Astrocyte (in vitro differentiated cells and primary cell): ENCODE measurements at regions not wholly inside any gene's neighbourhood (a gene's known extent, or its start where the extent isn't known, plus 50 kb on each side); places are given as distances from the start of the nearest gene placed in this dataset.
A peak's percentile ranks its signal among the peaks of the same experiment; 100 is the strongest.

Source experiments
- DNase-seq: peaks from one replicate; pipeline ENCODE4 v3.0.0-alpha.2; 2010; ENCODE audit warnings: low read depth
- FAIRE-seq: peaks from 2 replicates; lab custom pipeline; 2011; peaks lifted over from hg19 to GRCh38; lab: Jason Lieb, UNC
- H2AFZ ChIP-seq: 2 replicates; pipeline ENCODE4 v1.6.0; 2012; ENCODE audit warnings: low read depth, low read length, inconsistent platforms
- H3K27ac ChIP-seq: 2 replicates; pipeline ENCODE4 v1.5.1; 2011; ENCODE audit warnings: low read depth, low read length, inconsistent platforms
- H3K27me3 ChIP-seq: 2 replicates; pipeline ENCODE4 v1.6.0; 2011; ENCODE audit warnings: low read length, inconsistent platforms; ENCODE audit not compliant: insufficient read depth
- H3K36me3 ChIP-seq: 2 replicates; pipeline ENCODE4 v1.5.1; 2011; ENCODE audit warnings: low read length, inconsistent platforms; ENCODE audit not compliant: insufficient read depth
- H3K4me1 ChIP-seq: 2 replicates; pipeline ENCODE4 v1.5.1; 2011; ENCODE audit warnings: low read length, inconsistent platforms; ENCODE audit not compliant: insufficient read depth
- H3K4me2 ChIP-seq: 2 replicates; pipeline ENCODE4 v1.6.0; 2012; ENCODE audit warnings: low read length, inconsistent platforms
- H3K4me3 ChIP-seq: 2 replicates; pipeline ENCODE4 v1.5.1; 2011; ENCODE audit warnings: low read depth, mild to moderate bottlenecking, low read length, inconsistent platforms; ENCODE audit not compliant: insufficient read depth
- H3K79me2 ChIP-seq: 2 replicates; pipeline ENCODE4 v1.6.0; 2012; ENCODE audit warnings: mild to moderate bottlenecking, low read length, inconsistent platforms; ENCODE audit not compliant: insufficient read depth
- H3K9ac ChIP-seq: 2 replicates; pipeline ENCODE4 v1.6.0; 2012; ENCODE audit warnings: mild to moderate bottlenecking, low read length, inconsistent platforms
- H3K9me3 ChIP-seq: 2 replicates; pipeline ENCODE4 v1.5.1; 2012; ENCODE audit warnings: low read depth, mild to moderate bottlenecking, low read length, inconsistent platforms; ENCODE audit not compliant: insufficient read depth
- H4K20me1 ChIP-seq: 2 replicates; pipeline ENCODE4 v1.6.0; 2012; ENCODE audit warnings: low read length, inconsistent platforms; ENCODE audit not compliant: insufficient read depth
- H3K27ac Mint-ChIP-seq: one replicate; pipeline ENCODE4 v1.8.0; 2021; ENCODE audit warnings: mild to moderate bottlenecking, mixed read lengths; ENCODE audit not compliant: unreplicated experiment
- H3K27me3 Mint-ChIP-seq: one replicate; pipeline ENCODE4 v1.8.0; 2021; ENCODE audit warnings: low read depth, mixed read lengths; ENCODE audit not compliant: unreplicated experiment
- H3K36me3 Mint-ChIP-seq: one replicate; pipeline ENCODE4 v1.8.0; 2021; ENCODE audit warnings: low read depth, mixed read lengths; ENCODE audit not compliant: unreplicated experiment
- H3K4me1 Mint-ChIP-seq: one replicate; pipeline ENCODE4 v1.8.0; 2021; ENCODE audit warnings: low read depth, mixed read lengths; ENCODE audit not compliant: unreplicated experiment
- H3K4me3 Mint-ChIP-seq: one replicate; pipeline ENCODE4 v1.8.0; 2021; ENCODE audit warnings: mild to moderate bottlenecking, moderate library complexity, mixed read lengths; ENCODE audit not compliant: unreplicated experiment
- H3K9me3 Mint-ChIP-seq: one replicate; pipeline ENCODE4 v1.8.0; 2021; ENCODE audit warnings: mild to moderate bottlenecking, mixed read lengths; ENCODE audit not compliant: unreplicated experiment
- EZH2 ChIP-seq: IDR thresholded peaks from 2 replicates; pipeline ENCODE4 v1.6.1; 2012; ENCODE audit warnings: mild to moderate bottlenecking, low read length, inconsistent platforms; ENCODE audit not compliant: insufficient read depth
- TF ChIP-seq, protein P1 (sequence below): IDR thresholded peaks from 2 replicates; pipeline ENCODE4 v1.5.1; 2011; ENCODE audit warnings: low read depth, mild to moderate bottlenecking, inconsistent platforms, low read length, moderate library complexity; ENCODE audit not compliant: insufficient read depth

DNA sequence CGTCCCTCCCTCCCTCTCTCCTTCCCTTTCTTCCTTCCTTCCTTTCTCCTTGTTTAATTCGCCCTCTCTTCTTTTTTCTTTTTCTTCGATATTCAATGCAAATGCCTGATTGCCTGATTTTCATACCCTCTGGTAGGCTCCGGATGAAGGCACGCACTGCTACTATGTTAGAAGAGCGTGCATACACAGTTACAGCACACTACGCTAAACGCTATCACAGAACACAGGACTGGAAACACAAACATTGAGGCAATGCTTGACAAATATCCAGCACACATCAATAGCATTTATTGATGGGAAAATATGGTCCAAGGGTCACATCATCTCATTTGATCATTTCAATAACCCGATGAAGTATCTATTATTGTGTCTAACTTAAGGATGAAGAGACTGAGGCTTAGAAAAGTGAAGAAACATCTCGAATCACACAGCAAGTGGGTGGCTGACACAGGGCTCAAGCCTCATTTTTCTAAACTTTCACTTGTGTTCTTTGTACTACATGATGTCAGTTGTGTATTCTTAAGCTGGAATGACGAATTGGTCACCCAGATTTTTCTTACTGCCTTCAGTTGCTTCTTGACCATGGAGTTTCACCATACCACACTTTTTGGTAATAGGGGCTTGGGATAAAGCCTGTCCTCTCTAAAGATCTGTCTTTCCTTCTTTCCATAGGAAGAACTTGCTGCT is 101.8 kb downstream of the TRIB2 start:
- no peaks in the 10 kb centered on the region for H3K27me3 ChIP-seq
- H3K9ac ChIP-seq, result peak overlapping the region; percentile 61
- TF ChIP-seq, protein P1, sequence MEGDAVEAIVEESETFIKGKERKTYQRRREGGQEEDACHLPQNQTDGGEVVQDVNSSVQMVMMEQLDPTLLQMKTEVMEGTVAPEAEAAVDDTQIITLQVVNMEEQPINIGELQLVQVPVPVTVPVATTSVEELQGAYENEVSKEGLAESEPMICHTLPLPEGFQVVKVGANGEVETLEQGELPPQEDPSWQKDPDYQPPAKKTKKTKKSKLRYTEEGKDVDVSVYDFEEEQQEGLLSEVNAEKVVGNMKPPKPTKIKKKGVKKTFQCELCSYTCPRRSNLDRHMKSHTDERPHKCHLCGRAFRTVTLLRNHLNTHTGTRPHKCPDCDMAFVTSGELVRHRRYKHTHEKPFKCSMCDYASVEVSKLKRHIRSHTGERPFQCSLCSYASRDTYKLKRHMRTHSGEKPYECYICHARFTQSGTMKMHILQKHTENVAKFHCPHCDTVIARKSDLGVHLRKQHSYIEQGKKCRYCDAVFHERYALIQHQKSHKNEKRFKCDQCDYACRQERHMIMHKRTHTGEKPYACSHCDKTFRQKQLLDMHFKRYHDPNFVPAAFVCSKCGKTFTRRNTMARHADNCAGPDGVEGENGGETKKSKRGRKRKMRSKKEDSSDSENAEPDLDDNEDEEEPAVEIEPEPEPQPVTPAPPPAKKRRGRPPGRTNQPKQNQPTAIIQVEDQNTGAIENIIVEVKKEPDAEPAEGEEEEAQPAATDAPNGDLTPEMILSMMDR, result no peak
- no peak for TF ChIP-seq EZH2
- Mint-ChIP-seq H3K9me3 (peaks cover 5% of the 10 kb centered on the region), H3K27ac (peak overlapping the region; percentile 96), H3K4me3 (no peak overlapping the region), H3K36me3 (no peaks in the 10 kb centered on the region), H3K4me1 (peaks cover 21% of the 10 kb centered on the region), H3K27me3 (no peaks in the 10 kb centered on the region)
- no peaks in the 10 kb centered on the region for H4K20me1 ChIP-seq
- H3K36me3 ChIP-seq, result no peaks in the 10 kb centered on the region
- H3K4me1 ChIP-seq, result peaks cover 23% of the 10 kb centered on the region
- H3K4me3 ChIP-seq, result no peak overlapping the region
- FAIRE-seq (no peak), DNase-seq (no peak)
- H2AFZ ChIP-seq, result peak overlapping the region; percentile 4
- H3K4me2 ChIP-seq, result peak overlapping the region; percentile 68
- peak overlapping the region; percentile 90 for H3K27ac ChIP-seq
- H3K9me3 ChIP-seq, result no peaks in the 10 kb centered on the region
- H3K79me2 ChIP-seq, result no peaks in the 10 kb centered on the region

DNA sequence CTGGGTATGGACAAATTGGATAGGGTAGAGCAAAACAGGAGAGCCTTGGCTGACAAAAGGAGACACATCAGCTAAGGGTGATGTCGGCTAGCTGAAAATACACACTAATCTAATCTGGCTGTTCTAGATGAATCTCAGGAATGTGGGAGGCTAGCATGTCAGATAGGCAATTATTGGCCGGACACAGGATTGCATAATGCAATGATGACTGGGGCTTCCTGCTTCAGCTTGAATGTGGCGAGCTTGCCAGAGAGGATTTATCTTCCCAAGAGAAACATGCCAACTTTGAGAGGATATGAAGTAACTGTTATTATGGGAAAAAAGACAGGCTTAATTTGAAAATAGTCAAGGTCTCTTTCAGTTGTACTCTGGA is 102.4 kb downstream of the TRIB2 start:
- H3K9ac ChIP-seq, result peak overlapping the region; percentile 63
- H4K20me1 ChIP-seq, result no peaks in the 10 kb centered on the region
- Mint-ChIP-seq H3K27ac (peak overlapping the region; percentile 96), H3K4me1 (peaks cover 24% of the 10 kb centered on the region), H3K9me3 (peaks cover 5% of the 10 kb centered on the region), H3K36me3 (no peaks in the 10 kb centered on the region), H3K27me3 (no peaks in the 10 kb centered on the region), H3K4me3 (no peak overlapping the region)
- H3K4me2 ChIP-seq, result peak overlapping the region; percentile 68
- H3K27ac ChIP-seq, result peak overlapping the region; percentile 90
- DNase-seq (peak; percentile 100), FAIRE-seq (peak; percentile 100)
- H3K9me3 ChIP-seq, result no peaks in the 10 kb centered on the region
- H3K4me3 ChIP-seq, result no peak overlapping the region
- H3K36me3 ChIP-seq, result no peaks in the 10 kb centered on the region
- H2AFZ ChIP-seq, result peak overlapping the region; percentile 4
- H3K27me3 ChIP-seq, result no peaks in the 10 kb centered on the region
- no peaks in the 10 kb centered on the region for H3K79me2 ChIP-seq
- H3K4me1 ChIP-seq, result peaks cover 24% of the 10 kb centered on the region
- TF ChIP-seq, protein P1, result no peak
- no peak for TF ChIP-seq EZH2

DNA sequence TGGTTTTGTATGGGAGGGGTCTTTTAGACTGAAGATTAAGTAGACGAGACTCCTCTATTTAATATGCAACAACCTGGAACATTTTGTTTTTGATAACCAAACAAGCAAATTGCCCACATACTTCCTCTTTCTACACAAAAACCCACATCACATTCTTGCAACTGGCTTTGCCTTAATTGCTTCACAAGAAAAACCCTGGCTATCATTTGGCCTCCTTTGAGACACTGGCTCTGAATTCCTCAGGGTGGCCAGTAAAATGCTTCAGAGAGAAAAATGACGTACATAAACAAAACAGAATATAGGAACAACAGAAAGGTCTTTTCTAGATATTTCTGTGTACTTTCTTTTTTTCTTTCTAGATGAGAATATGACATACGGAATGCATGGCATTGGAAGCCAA is 103.0 kb downstream of the TRIB2 start:
- H3K27ac ChIP-seq, result peak overlapping the region; percentile 90

More for the DNA sequence above, 103.0 kb downstream of the TRIB2 start:
- H3K4me1 Mint-ChIP-seq, result peaks cover 29% of the 10 kb centered on the region
- FAIRE-seq, result no peak
- TF ChIP-seq, protein P1, result no peak
- no peak for TF ChIP-seq EZH2
- Histone ChIP-seq H2AFZ (no peak overlapping the region), H4K20me1 (no peaks in the 10 kb centered on the region), H3K27me3 (no peaks in the 10 kb centered on the region), H3K79me2 (no peaks in the 10 kb centered on the region), H3K9me3 (no peaks in the 10 kb centered on the region), H3K9ac (peak overlapping the region; percentile 63), H3K4me3 (no peak overlapping the region), H3K4me1 (peaks cover 28% of the 10 kb centered on the region), H3K36me3 (no peaks in the 10 kb centered on the region), H3K4me2 (peak overlapping the region; percentile 68)
- peak overlapping the region; percentile 96 for H3K27ac Mint-ChIP-seq
- H3K27me3 Mint-ChIP-seq, result no peaks in the 10 kb centered on the region
- no peaks in the 10 kb centered on the region for H3K36me3 Mint-ChIP-seq
- DNase-seq, result peak; percentile 81
- peaks cover 5% of the 10 kb centered on the region for H3K9me3 Mint-ChIP-seq
- H3K4me3 Mint-ChIP-seq, result no peak overlapping the region
